PC-9 (cell line): ENCODE measurements at regions not wholly inside any gene's neighbourhood (a gene's known extent, or its start where the extent isn't known, plus 50 kb on each side); places are given as distances from the start of the nearest gene placed in this dataset.

Experiments used
- CTCF ChIP-seq: fragments of 200-600 bp; sonication (generic); conservative IDR thresholded peaks from 2 replicates; pipeline ENCODE4 v1.6.1; 2017; ENCODE audit warnings: mixed run types, antibody characterized with exemption, mild to moderate bottlenecking, moderate library complexity
- EZH2 ChIP-seq: fragments of 200-600 bp; sonication (generic); IDR thresholded peaks from 2 replicates; pipeline ENCODE4 v1.8.0; 2017; ENCODE audit warnings: antibody characterized with exemption, low read depth

- TF ChIP-seq CTCF (no peak), EZH2 (no peak)
These were observed 102.8 kb downstream of the TNFAIP3 start for GRCh38 chr6:137969874-137970273.
